VCaP (cell line): ENCODE measurements at regions not wholly inside any gene's neighbourhood (a gene's known extent, or its start where the extent isn't known, plus 50 kb on each side); places are given as distances from the start of the nearest gene placed in this dataset.

Experiments
- H3K27ac ChIP-seq: fragments of 450-650 bp; 2 replicates; pipeline ENCODE4 v1.5.1; 2017
- CTCF ChIP-seq: fragments of 450-650 bp; conservative IDR thresholded peaks from 2 replicates; pipeline ENCODE4 v1.5.1; 2017; ENCODE audit warnings: mild to moderate bottlenecking, moderate library complexity

DNA sequence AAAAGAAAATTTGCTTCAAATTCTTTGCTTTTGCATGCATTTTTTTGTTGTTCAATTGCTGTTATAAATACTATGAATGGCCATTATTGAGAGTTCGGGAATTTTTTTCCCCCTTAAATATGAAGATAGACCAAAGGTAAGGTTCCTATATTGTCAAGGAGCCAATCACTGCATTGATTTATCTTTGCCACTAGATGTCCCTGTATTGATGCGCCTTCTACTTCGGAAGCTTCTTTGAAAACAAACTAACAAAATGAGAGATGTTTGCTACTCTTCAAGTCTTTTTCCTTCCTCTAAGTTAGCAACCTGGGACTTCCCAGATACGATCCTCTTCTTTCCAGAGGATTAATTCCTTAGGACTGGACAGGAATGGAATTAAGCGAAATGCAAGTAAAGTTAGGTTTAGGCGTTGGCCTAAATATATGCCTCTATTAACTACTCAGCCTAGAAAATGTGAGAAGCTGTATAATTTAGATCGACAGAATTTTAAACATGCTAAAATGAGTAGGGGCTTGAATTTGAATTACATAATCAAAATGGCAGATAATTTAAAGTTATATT is 318.1 kb downstream of the AEBP2 start:
- H3K27ac ChIP-seq = no peak overlapping the region
- peak; percentile 79 for TF ChIP-seq CTCF

DNA sequence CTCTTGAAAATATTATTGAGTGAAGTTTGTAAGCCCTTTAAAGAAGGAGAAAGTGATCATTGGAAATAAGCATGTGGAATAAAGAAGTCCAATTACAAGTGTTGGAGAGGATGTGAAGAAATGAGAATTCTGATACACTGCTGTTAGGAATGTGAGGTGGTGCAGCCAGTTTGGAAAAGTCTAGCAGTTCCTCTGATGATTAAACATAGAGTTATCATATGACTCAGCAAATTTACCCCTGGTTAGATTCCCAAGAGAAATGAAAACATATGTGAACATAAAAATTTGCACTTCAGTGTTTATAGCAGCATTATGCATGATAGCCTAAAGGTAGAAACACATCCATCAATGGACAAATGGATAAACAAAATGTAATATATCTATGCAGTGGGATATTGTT is 319.9 kb downstream of the AEBP2 start:
- H3K27ac ChIP-seq = no peak overlapping the region
- no peak for TF ChIP-seq CTCF

DNA sequence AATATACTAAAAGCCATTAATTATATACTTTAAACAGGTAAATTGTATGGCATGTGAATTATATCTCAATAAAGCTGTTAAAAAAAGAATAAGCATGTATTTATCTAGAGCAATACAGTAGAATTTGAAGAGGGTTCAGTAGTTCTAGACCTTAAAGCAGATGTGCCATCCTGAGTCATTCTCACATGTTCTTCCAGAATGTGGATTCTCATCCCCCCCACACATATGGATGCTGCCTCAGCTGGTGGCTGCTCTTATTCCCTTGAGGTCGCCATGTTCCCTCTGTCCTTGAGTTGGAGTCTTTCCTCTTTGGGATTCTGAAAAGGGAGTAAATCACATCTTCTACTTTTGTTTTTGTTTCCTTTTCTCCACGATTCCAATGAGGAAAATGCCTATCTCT is 321.3 kb downstream of the AEBP2 start:
- TF ChIP-seq CTCF = no peak
- H3K27ac ChIP-seq = no peak overlapping the region

DNA sequence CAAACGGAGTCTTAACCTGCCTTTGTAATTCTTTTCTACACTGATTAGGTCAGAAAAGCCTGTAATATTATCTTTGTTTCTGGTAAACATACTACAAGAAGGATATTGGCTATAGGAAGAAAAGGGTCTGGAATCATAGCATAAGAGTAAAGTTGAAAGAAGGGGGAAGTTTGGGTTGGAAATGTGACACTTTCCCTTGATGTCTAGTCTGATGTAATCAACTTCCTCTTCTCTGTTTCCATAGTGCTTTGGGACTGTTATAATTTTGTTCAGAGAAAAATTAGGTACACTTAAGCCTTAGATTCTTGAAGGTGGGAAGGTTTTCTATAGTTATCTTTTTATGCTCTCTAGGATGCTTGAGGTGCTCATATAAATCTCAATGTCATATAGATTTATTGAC is 322.2 kb downstream of the AEBP2 start:
- TF ChIP-seq CTCF = no peak
- no peak overlapping the region for H3K27ac ChIP-seq

DNA sequence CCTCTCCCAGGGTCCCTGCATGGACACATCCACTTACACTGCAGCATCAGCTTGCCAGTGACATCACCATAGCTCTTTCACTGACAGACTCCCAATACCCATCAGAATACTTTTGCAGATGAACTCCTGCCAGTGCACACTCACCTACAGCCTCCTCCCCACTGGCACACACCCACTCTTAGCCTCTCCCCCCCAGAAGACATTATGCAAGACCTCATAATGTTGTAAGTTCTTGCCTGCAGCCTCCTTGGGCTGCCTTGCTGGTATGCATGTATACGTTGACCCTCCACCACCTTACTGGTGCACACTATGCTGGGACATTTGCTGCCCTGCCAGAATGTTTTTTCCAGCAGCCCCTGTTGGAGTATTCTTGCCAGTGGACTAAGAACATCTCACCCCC is 324.2 kb downstream of the AEBP2 start:
- H3K27ac ChIP-seq = no peak overlapping the region
- no peak for TF ChIP-seq CTCF

DNA sequence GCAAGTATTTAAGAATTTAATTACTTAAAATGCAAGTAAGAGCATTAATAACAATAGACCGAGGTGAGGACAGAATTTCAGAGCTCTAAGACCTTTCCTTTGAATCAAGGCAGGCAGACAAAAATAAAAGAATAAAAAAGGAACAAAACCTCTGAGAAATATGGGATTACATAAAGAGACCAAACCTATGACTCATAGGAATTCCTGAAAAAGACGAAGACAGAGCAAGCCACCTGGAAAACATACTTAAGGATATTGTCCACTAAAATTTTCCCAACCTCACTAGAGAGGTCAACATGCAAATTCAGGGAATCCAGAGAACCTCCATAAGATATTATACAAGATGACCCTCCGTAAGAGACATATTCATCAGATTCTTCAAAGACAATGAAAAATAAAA is 325.1 kb downstream of the AEBP2 start:
- H3K27ac ChIP-seq = no peak overlapping the region
- TF ChIP-seq CTCF = no peak

- H3K27ac ChIP-seq = no peak overlapping the region
- TF ChIP-seq CTCF = no peak
Measured at GRCh38 chr12:19771858-19772257, 332.6 kb downstream of the AEBP2 start.
